ENCODE measurements at regions not wholly inside any gene's neighbourhood (a gene's known extent, or its start where the extent isn't known, plus 50 kb on each side); places are given as distances from the start of the nearest gene placed in this dataset.
"Not testable (repeated sequence)": the region's sequence is repeated elsewhere in the genome, so short reads cannot be mapped to it uniquely, and the experiment has no call there.

DNA sequence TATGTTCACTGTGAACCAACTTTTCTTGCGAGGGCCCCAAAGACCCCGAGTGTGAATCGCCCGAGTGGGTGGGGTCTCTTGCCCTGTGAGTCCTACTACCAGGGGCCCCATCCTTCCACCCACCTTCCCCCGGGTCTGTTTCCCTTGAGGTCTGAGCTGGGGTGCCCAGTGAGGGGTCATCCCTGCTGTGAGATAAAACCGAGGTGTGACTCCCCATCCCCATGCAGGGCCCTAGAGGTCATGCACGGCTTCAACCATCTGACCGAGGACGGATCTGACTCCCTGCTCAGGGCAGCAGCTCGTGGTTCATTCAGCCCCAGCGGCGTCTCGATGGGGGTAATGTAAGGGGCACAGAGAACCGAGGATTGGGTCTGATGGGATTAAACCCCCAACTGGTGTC lies 103.1 kb upstream of the SULF2 start:
- H3K27ac ChIP-seq (ENCODE audit: low read depth, low read length) = no peak overlapping the region
- no peaks in the 10 kb centered on the region for H3K9me3 ChIP-seq (ENCODE audit: insufficient read depth, low read depth, low read length)
- no peaks in the 10 kb centered on the region for H3K4me1 ChIP-seq (ENCODE audit: insufficient read depth, low read length)
- no peak overlapping the region for H3K9ac ChIP-seq (ENCODE audit: low read depth, low read length)
- no peaks in the 10 kb centered on the region for H3K27me3 ChIP-seq (ENCODE audit: insufficient read depth, low read length)
- no peak overlapping the region for H3K4me3 ChIP-seq (ENCODE audit: low read length)
- H3K36me3 ChIP-seq (ENCODE audit: insufficient read depth, low read length) = no peaks in the 10 kb centered on the region
- WGBS = 93% methylated on average over 14 of the region's 14 CpGs

- H3K36me3 ChIP-seq (ENCODE audit: insufficient read depth, low read length) = no peaks in the 10 kb centered on the region
- no peak overlapping the region for H3K27ac ChIP-seq (ENCODE audit: low read depth, low read length)
- WGBS = 90% methylated on average over 10 of the region's 10 CpGs
- H3K9ac ChIP-seq (ENCODE audit: low read depth, low read length) = no peak overlapping the region
- no peaks in the 10 kb centered on the region for H3K4me1 ChIP-seq (ENCODE audit: insufficient read depth, low read length)
- no peak overlapping the region for H3K4me3 ChIP-seq (ENCODE audit: low read length)
- H3K9me3 ChIP-seq (ENCODE audit: insufficient read depth, low read depth, low read length) = no peaks in the 10 kb centered on the region
- H3K27me3 ChIP-seq (ENCODE audit: insufficient read depth, low read length) = no peaks in the 10 kb centered on the region
Observed at GRCh38 chr20:47887477-47888080, 102.3 kb upstream of the SULF2 start.

GRCh38 chr20:47887064-47887463 lies 101.8 kb upstream of the SULF2 start:
- H3K27me3 ChIP-seq (ENCODE audit: insufficient read depth, low read length) = no peaks in the 10 kb centered on the region
- WGBS = 96% methylated on average over 8 of the region's 8 CpGs
- H3K9ac ChIP-seq (ENCODE audit: low read depth, low read length) = no peak overlapping the region
- no peak overlapping the region for H3K27ac ChIP-seq (ENCODE audit: low read depth, low read length)
- H3K4me3 ChIP-seq (ENCODE audit: low read length) = no peak overlapping the region
- no peaks in the 10 kb centered on the region for H3K36me3 ChIP-seq (ENCODE audit: insufficient read depth, low read length)
- H3K9me3 ChIP-seq (ENCODE audit: insufficient read depth, low read depth, low read length) = no peaks in the 10 kb centered on the region
- H3K4me1 ChIP-seq (ENCODE audit: insufficient read depth, low read length) = no peaks in the 10 kb centered on the region

DNA sequence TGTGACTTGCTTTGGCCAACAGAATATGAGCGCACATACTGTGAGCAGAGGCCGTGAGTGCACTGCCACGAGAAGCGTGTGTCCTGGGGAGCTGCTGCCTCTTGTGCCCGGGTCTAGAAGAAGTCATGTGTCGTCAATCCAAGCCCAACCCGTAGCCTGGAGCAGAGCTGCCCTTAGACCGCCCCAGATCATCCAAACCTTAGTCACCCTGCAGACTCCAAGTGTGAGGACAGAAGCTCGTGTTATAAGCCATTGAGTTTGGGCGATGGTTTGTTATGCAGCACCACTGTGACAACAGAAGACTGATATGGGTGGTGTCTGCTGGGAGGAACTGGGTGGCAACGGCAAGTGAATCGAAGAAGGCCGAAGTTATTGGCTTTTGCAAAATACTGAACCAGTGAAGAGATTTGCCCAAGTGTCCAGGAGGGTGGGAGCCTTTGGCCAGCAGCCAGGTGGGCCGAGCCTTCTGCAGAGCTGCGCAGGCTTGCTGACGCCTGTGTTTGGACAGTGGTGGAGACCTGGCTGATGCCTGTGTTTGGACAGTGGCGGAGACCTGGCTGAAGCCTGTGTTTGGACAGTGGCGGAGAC lies 101.3 kb upstream of the SULF2 start:
- no peaks in the 10 kb centered on the region for H3K9me3 ChIP-seq (ENCODE audit: insufficient read depth, low read depth, low read length)
- H3K4me1 ChIP-seq (ENCODE audit: insufficient read depth, low read length) = no peaks in the 10 kb centered on the region
- no peak overlapping the region for H3K9ac ChIP-seq (ENCODE audit: low read depth, low read length)
- H3K27ac ChIP-seq (ENCODE audit: low read depth, low read length) = no peak overlapping the region
- H3K36me3 ChIP-seq (ENCODE audit: insufficient read depth, low read length) = no peaks in the 10 kb centered on the region
- H3K4me3 ChIP-seq (ENCODE audit: low read length) = no peak overlapping the region
- no peaks in the 10 kb centered on the region for H3K27me3 ChIP-seq (ENCODE audit: insufficient read depth, low read length)
- WGBS = 92% methylated on average over 18 of the region's 18 CpGs

GRCh38 chr20:47885909-47886453 lies 100.7 kb upstream of the SULF2 start:
- Histone ChIP-seq H3K27ac (ENCODE audit: low read depth, low read length) (no peak overlapping the region), H3K4me3 (ENCODE audit: low read length) (no peak overlapping the region), H3K4me1 (ENCODE audit: insufficient read depth, low read length) (no peaks in the 10 kb centered on the region), H3K36me3 (ENCODE audit: insufficient read depth, low read length) (no peaks in the 10 kb centered on the region), H3K9ac (ENCODE audit: low read depth, low read length) (no peak overlapping the region), H3K27me3 (ENCODE audit: insufficient read depth, low read length) (no peaks in the 10 kb centered on the region), H3K9me3 (ENCODE audit: insufficient read depth, low read depth, low read length) (no peaks in the 10 kb centered on the region)
- 89% methylated on average over 8 of the region's 8 CpGs for WGBS

- H3K36me3 ChIP-seq (ENCODE audit: insufficient read depth, low read length); H3K9me3 ChIP-seq (ENCODE audit: insufficient read depth, low read depth, low read length); H3K4me3 ChIP-seq (ENCODE audit: low read length); H3K9ac ChIP-seq (ENCODE audit: low read depth, low read length); H3K27me3 ChIP-seq (ENCODE audit: insufficient read depth, low read length); H3K27ac ChIP-seq (ENCODE audit: low read depth, low read length); H3K4me1 ChIP-seq (ENCODE audit: insufficient read depth, low read length): not testable (repeated sequence)
- WGBS = 92% methylated on average over 1 of the region's 1 CpG
Observed at GRCh38 chr20:47883940-47884339, 98.7 kb upstream of the SULF2 start.

- WGBS = 91% methylated on average over 5 of the region's 5 CpGs
- H3K9ac ChIP-seq (ENCODE audit: low read depth, low read length) = no peak overlapping the region
- no peak overlapping the region for H3K4me3 ChIP-seq (ENCODE audit: low read length)
- no peak overlapping the region for H3K27ac ChIP-seq (ENCODE audit: low read depth, low read length)
- H3K36me3 ChIP-seq (ENCODE audit: insufficient read depth, low read length) = no peaks in the 10 kb centered on the region
- H3K27me3 ChIP-seq (ENCODE audit: insufficient read depth, low read length) = no peaks in the 10 kb centered on the region
- no peaks in the 10 kb centered on the region for H3K9me3 ChIP-seq (ENCODE audit: insufficient read depth, low read depth, low read length)
- H3K4me1 ChIP-seq (ENCODE audit: insufficient read depth, low read length) = no peaks in the 10 kb centered on the region
Observed at GRCh38 chr20:47883186-47883585, 97.9 kb upstream of the SULF2 start.

DNA sequence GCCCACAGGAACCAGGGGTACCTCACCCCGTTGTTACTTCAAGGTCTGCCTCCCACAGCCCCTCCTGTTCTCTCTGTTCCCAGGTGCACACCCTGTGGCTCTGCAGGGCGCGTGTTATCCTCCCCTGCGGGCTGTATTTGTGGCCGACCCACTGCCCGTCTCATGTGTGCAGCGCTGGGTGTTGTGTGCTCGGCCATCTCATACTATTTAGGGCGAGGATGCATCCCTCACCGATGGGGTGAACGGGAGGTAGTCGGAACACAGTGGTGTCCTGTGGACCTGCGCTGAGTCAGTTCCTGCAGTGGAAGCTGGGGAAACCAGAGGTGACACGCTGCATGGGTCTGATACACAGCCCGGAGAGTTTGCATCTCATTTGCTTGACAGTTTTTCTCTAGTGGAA lies 94.5 kb upstream of the SULF2 start:
- Histone ChIP-seq H3K36me3 (ENCODE audit: insufficient read depth, low read length) (no peaks in the 10 kb centered on the region), H3K27ac (ENCODE audit: low read depth, low read length) (no peak overlapping the region), H3K9me3 (ENCODE audit: insufficient read depth, low read depth, low read length) (no peaks in the 10 kb centered on the region), H3K27me3 (ENCODE audit: insufficient read depth, low read length) (no peaks in the 10 kb centered on the region), H3K4me1 (ENCODE audit: insufficient read depth, low read length) (no peaks in the 10 kb centered on the region), H3K4me3 (ENCODE audit: low read length) (no peak overlapping the region), H3K9ac (ENCODE audit: low read depth, low read length) (no peak overlapping the region)
- WGBS = 96% methylated on average over 15 of the region's 15 CpGs

GRCh38 chr20:47878601-47879027 lies 93.3 kb upstream of the SULF2 start:
- H3K27me3 ChIP-seq (ENCODE audit: insufficient read depth, low read length) = no peaks in the 10 kb centered on the region
- H3K36me3 ChIP-seq (ENCODE audit: insufficient read depth, low read length) = no peaks in the 10 kb centered on the region
- 93% methylated on average over 5 of the region's 6 CpGs for WGBS
- no peaks in the 10 kb centered on the region for H3K9me3 ChIP-seq (ENCODE audit: insufficient read depth, low read depth, low read length)
- no peak overlapping the region for H3K4me3 ChIP-seq (ENCODE audit: low read length)
- no peak overlapping the region for H3K27ac ChIP-seq (ENCODE audit: low read depth, low read length)
- H3K4me1 ChIP-seq (ENCODE audit: insufficient read depth, low read length) = no peaks in the 10 kb centered on the region
- H3K9ac ChIP-seq (ENCODE audit: low read depth, low read length) = no peak overlapping the region

GRCh38 chr20:47876311-47877088 lies 91.2 kb upstream of the SULF2 start:
- H3K27me3 ChIP-seq (ENCODE audit: insufficient read depth, low read length) = no peaks in the 10 kb centered on the region
- no peaks in the 10 kb centered on the region for H3K4me1 ChIP-seq (ENCODE audit: insufficient read depth, low read length)
- no peaks in the 10 kb centered on the region for H3K9me3 ChIP-seq (ENCODE audit: insufficient read depth, low read depth, low read length)
- 86% methylated on average over 3 of the region's 5 CpGs for WGBS
- H3K36me3 ChIP-seq (ENCODE audit: insufficient read depth, low read length) = no peaks in the 10 kb centered on the region
- H3K4me3 ChIP-seq (ENCODE audit: low read length) = no peak overlapping the region
- no peak overlapping the region for H3K27ac ChIP-seq (ENCODE audit: low read depth, low read length)
- H3K9ac ChIP-seq (ENCODE audit: low read depth, low read length) = no peak overlapping the region

DNA sequence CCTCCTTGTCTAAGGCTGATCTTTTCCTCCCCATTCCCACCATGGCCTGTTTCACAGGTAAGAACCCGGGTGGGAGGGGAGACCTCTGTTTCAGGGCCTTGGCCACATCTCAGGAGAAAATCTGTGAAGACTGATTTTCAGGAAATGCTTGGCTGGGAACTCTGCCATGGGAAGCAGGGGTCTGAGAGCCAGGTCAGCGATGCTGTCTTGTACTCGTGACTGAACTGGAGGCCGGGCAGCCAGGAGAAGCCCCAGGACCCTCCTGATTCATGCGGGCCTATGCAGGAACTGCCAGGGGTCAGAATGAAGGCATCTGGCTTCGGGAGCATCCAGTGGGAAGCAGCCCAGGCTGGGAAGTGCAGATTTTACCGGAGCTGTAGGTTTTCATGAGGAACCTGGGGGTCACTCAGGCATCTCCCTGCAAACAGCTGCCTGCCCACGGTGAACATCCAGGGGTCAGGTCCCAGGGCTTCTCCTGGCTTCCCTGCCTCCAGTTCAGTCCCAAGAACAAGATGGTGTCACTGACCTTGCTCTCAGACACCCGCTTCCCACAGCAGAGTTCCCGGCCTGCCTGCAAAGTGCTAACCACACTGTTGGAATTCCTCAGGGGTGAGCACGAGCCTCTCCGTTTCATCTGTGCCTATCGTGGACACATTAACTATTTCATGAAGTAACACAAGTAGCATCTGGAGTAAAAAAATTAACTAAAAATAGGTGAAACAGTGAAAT lies 90.2 kb upstream of the SULF2 start:
- no peak overlapping the region for H3K27ac ChIP-seq (ENCODE audit: low read depth, low read length)
- H3K4me1 ChIP-seq (ENCODE audit: insufficient read depth, low read length) = no peaks in the 10 kb centered on the region
- H3K9ac ChIP-seq (ENCODE audit: low read depth, low read length) = no peak overlapping the region
- WGBS = 88% methylated on average over 12 of the region's 13 CpGs
- H3K9me3 ChIP-seq (ENCODE audit: insufficient read depth, low read depth, low read length) = no peaks in the 10 kb centered on the region
- no peak overlapping the region for H3K4me3 ChIP-seq (ENCODE audit: low read length)
- H3K36me3 ChIP-seq (ENCODE audit: insufficient read depth, low read length) = no peaks in the 10 kb centered on the region
- H3K27me3 ChIP-seq (ENCODE audit: insufficient read depth, low read length) = no peaks in the 10 kb centered on the region
